Aorta (tissue), 5 donors: ENCODE measurements at regions not wholly inside any gene's neighbourhood (a gene's known extent, or its start where the extent isn't known, plus 50 kb on each side); places are given as distances from the start of the nearest gene placed in this dataset.
"Not testable (repeated sequence)": the region's sequence is repeated elsewhere in the genome, so short reads cannot be mapped to it uniquely, and the experiment has no call there.

Experiments
- ATAC-seq: fragments of 200-7000 bp; cut with Tn5 transposase; one replicate; pipeline ENCODE4 v1.9.1; 2022; ENCODE audit warnings: moderate library complexity; ENCODE audit not compliant: low FRiP score
- DNase-seq, 2 donors: peaks; one replicate each; pipeline ENCODE4 v3.0.0-alpha.2; 2020
- H3K27ac ChIP-seq, 2 donors: one replicate each; pipeline ENCODE4 v1.5.1; 2013; ENCODE audit warnings: low read length in 2 of 2, mild to moderate bottlenecking in 2 of 2, moderate library complexity in 2 of 2, control low read depth in 1 of 2, inconsistent platforms in 1 of 2, low read depth in 1 of 2
- H3K27me3 ChIP-seq, 2 donors: one replicate each; pipeline ENCODE4 v1.6.1; 2013; ENCODE audit warnings: control low read depth in 1 of 2, low read length in 1 of 2, mild to moderate bottlenecking in 1 of 2, moderate library complexity in 1 of 2; ENCODE audit not compliant: insufficient read depth in 2 of 2, control insufficient read depth in 1 of 2
- H3K36me3 ChIP-seq, 2 donors: one replicate each; pipeline ENCODE4 v1.6.1; 2013; ENCODE audit warnings: control low read depth in 1 of 2, low read length in 1 of 2, mild to moderate bottlenecking in 1 of 2; ENCODE audit not compliant: insufficient read depth in 2 of 2, control insufficient read depth in 1 of 2
- H3K4me1 ChIP-seq, 2 donors: one replicate each; pipeline ENCODE4 v1.6.1; 2013; ENCODE audit warnings: low read length in 2 of 2, control low read depth in 1 of 2, mild to moderate bottlenecking in 1 of 2, moderate library complexity in 1 of 2; ENCODE audit not compliant: insufficient read depth in 2 of 2, control insufficient read depth in 1 of 2
- H3K4me3 ChIP-seq, 2 donors: one replicate each; pipeline ENCODE4 v1.5.1; 2013; ENCODE audit warnings: low read length in 2 of 2, control low read depth in 1 of 2, mild to moderate bottlenecking in 1 of 2
- H3K9me3 ChIP-seq: one replicate; pipeline ENCODE4 v1.6.1; 2013; ENCODE audit warnings: mild to moderate bottlenecking, low read length; ENCODE audit not compliant: control insufficient read depth
- WGBS, 2 donors: extraction: QIAGEN DNeasy Blood & Tissue Kit; methylation state at CpG; one replicate each; pipeline ENCODE4 v1.1.7; 2013; 5-methylcytosine and 5-hydroxymethylcytosine counted together
- intact Hi-C, 2 donors: fragments of 100-400 bp; cut with DNase I; formaldehyde crosslinking; loops; one replicate each; pipeline versions ENCODE4 v1.14.2 to v1.15.0; 2022
- donor health status: healthy with polysubstance abuse.
- donor health status: Bipolar disorder and iron deficiency.
- donor health status: DM: no; HTN: no; CAD: no.
- donor health status: DM: no; HTN: no; CAD: no.
- donor health status: DM: yes; HTN: yes; CAD: no.

GRCh38 chr7:65071854-65072431, 65.5 kb upstream of the ERV3-1 start:
- H3K4me1 ChIP-seq, H3K27me3 ChIP-seq, H3K9me3 ChIP-seq, intact Hi-C loops, DNase-seq, H3K27ac ChIP-seq, H3K4me3 ChIP-seq, H3K36me3 ChIP-seq, ATAC-seq: not testable (repeated sequence)
- WGBS, 2 donors: 97% methylated on average over 6 to 7 of the region's 7 CpGs

GRCh38 chr7:65069476-65069875, 63.0 kb upstream of the ERV3-1 start:
- H3K9me3 ChIP-seq, H3K27ac ChIP-seq, H3K36me3 ChIP-seq, intact Hi-C loops, H3K4me1 ChIP-seq, ATAC-seq, H3K27me3 ChIP-seq, DNase-seq, H3K4me3 ChIP-seq: not testable (repeated sequence)
- whole genome bisulfite sequencing, 2 donors: 94 to 100% methylated on average over 1 of the region's 1 CpG

GRCh38 chr7:65062566-65062965, 56.1 kb upstream of the ERV3-1 start:
- DNase-seq, H3K4me1 ChIP-seq, H3K27ac ChIP-seq, intact Hi-C loops, H3K36me3 ChIP-seq, H3K4me3 ChIP-seq, H3K27me3 ChIP-seq, ATAC-seq, H3K9me3 ChIP-seq: not testable (repeated sequence)
- 49 to 50% methylated on average over 2 of the region's 2 CpGs for whole genome bisulfite sequencing, 2 donors

GRCh38 chr7:65059247-65059646, 52.8 kb upstream of the ERV3-1 start:
- H3K4me3 ChIP-seq, intact Hi-C loops, ATAC-seq, H3K36me3 ChIP-seq, H3K4me1 ChIP-seq, H3K9me3 ChIP-seq, H3K27me3 ChIP-seq, H3K27ac ChIP-seq, DNase-seq: not testable (repeated sequence)
- WGBS, 2 donors: 96 to 100% methylated on average over 1 of the region's 1 CpG
